UCSD-AML1 (cell line): ENCODE measurements at regions not wholly inside any gene's neighbourhood (a gene's known extent, or its start where the extent isn't known, plus 50 kb on each side); places are given as distances from the start of the nearest gene placed in this dataset.
A peak's percentile ranks its signal among the peaks of the same experiment; 100 is the strongest.

Experiments used
- DNase-seq: peaks from one replicate; lab custom pipeline; 2025; ENCODE audit not compliant: unreplicated experiment; lab: John Stamatoyannopoulos, UW

GRCh38 chr6:44050872-44051505, 76.3 kb downstream of the MRPL14 start:
- no peak for DNase-seq

GRCh38 chr6:44049989-44050871, 77.0 kb downstream of the MRPL14 start:
- DNase-seq = no peak

- DNase-seq = no peak
Observed at GRCh38 chr6:44049163-44049988, 77.9 kb downstream of the MRPL14 start.

- no peak for DNase-seq
Observed at GRCh38 chr6:44048277-44048676, 79.0 kb downstream of the MRPL14 start.

DNA sequence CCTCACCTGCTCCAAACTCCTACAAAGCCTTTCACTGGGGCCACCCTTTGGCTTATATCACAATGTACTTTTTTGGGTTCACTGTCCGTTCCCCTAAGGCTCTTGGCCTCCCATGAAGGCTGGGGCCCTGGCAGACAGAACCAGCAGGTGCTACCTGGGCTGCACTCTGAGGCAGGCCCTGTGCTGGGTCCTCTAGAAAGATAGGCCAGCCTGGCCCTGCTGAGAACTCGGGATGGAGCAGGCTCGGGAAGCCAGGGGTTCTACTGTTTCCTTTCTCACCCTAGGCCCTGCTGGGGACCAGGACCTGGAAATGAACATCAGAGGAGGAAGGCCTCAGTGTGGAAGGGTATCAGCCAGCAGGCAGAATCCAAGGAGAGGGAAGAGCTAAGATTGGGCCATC, 79.5 kb downstream of the MRPL14 start:
- no peak for DNase-seq

DNA sequence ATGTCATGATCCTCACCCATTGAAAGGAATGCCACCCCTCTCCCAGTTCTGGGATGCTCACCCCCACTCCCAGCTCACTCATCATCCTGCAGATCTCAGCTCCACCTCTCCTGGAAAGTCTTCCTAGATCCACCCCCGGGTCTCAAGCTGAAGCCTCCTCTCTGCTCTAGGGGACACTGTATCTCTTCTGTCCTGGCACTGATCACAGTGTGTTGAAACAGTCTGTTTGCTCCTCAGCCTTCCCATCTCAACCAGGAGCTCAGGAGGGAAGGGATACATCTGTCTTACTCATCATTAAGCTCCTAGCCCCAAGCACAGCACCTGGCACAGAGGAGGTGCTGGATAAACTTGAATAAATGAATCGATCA, 80.1 kb downstream of the MRPL14 start:
- no peak for DNase-seq

DNA sequence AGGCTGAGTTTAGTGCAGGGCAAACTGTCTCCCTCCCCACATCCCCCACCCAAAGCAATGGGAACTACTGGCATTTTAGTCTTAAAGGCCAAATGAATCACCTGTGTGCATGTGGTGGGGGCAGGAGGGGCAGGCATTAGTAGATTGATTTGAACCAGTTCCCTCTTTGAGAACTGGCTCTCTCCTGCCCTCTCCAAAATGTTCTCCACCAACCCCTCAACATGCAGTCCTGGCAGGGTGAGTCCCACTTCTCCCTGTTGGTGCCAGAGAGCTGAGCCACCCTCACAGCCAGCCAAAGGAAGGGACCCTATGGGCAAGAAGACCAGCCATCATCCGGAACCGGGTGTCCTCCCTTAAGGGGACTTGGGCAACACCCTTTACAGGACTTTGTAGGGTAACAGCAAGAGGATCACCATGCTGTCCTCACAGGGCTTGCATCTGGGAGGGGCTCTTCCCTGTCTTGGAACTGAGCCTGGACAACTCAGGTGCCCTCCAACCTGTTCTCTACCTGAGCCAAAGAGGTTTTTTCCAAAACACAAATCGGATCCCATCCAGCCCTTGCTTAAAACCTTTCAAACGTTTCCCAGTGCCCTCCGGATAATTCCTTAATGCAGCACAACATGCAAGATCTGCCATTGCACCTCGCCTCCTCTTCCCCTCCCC, 80.6 kb downstream of the MRPL14 start:
- no peak for DNase-seq

DNA sequence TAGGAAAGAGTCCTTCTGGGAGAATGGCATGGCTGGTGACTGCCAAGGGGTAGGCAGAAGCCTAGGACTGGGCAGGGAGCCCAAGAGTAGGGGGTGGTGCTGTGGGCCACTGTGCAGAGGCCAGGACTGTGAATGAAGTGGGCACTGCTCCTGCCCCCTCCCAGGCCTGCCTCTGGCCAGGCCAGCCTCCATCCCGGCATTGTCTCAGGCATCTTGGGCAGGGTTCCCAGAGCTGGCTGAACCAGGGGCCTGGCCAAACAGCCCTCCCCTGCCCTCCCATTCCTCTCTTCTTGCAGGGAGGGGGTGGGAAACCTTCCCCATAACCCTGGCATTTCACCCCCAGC, 81.6 kb downstream of the MRPL14 start:
- no peak for DNase-seq

DNA sequence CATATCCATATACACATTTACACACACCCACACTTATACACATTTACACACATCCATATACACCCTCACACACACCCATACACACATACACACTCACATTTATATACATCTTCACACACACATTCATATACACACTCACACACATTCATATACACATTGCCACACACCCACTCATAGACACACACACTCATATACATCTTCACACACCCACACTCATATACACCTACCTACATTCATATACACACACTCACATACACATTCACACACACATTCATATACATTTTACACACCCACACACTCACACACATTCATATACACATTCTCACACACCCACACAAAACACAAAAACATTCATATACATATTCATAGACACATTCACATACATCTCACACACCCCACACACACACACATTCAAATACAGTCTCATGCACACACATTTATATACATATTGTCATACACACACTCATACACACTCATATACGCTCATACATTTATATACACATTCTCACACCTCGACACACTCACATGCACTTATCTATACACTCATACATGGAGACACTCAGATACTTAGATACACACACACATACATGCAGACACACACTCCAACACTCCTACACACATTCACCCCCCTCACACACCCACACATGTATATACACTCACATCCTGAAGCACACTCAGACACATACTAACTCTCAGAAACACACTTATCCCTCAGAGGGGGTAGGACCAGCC, 82.1 kb downstream of the MRPL14 start:
- no peak for DNase-seq

GRCh38 chr6:44044154-44044539, 83.1 kb downstream of the MRPL14 start:
- DNase-seq = no peak

GRCh38 chr6:44043479-44044153, 83.6 kb downstream of the MRPL14 start:
- no peak for DNase-seq

GRCh38 chr6:44042989-44043478, 84.2 kb downstream of the MRPL14 start:
- DNase-seq = peak; percentile 43

GRCh38 chr6:44042261-44042988, 84.8 kb downstream of the MRPL14 start:
- DNase-seq = no peak

GRCh38 chr6:44041461-44042260, 85.6 kb downstream of the MRPL14 start:
- DNase-seq = peak; percentile 32

GRCh38 chr6:44040786-44041185, 86.5 kb downstream of the MRPL14 start:
- DNase-seq = no peak

DNA sequence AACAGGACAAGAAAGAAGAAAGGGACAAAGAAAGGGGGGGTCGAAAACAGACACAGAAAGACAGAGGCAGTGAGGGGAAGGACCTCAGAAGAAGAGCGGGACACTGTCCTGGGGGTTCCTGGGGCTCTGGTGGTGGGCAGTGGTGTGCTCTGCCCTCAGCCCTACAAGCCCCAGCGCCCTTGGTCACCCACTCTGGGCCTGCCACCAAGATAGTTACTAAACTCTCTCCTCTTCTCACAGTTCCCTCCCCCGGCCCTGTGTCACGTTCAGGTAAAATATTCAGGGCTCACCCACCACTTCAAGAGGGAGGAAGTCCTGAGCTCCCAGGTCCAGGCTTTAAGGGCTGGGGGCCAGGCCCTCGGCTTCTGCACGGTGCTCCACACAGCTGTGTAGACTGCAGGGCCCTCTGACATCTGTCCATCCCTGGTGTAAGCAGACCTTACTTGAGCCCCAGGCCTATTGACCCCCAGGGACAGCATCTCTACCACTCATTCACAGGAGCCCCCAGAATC, 87.4 kb downstream of the MRPL14 start:
- DNase-seq = no peak

DNA sequence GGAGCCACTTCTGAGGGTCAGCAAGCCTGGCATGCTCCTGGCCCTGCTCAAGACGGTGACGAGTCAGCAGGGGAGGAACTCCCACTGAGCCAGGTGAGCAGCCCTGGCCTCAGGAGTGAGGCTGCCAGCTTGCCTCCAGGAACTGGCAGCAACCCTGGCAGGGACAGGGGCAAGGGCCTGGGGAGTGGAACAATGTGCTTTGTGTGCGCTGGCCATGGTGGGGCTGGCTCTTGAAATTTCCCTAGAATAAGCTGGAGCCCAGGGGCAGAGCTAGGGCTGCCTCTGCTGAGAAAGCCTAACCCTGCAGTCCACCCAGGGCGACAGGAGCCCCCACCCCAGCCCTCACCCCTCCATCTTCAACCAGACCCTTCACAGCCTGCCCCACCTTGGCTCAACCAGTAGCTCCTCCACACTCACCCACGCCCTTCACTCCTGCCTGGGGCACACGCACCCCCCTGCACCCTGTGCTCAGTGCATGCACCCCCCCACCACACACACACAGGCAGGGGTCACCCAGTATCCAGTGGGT, 88.0 kb downstream of the MRPL14 start:
- no peak for DNase-seq

- no peak for DNase-seq
Observed at GRCh38 chr6:44038543-44039065, 88.6 kb downstream of the MRPL14 start.
